ENCODE measurements at regions not wholly inside any gene's neighbourhood (a gene's known extent, or its start where the extent isn't known, plus 50 kb on each side); places are given as distances from the start of the nearest gene placed in this dataset.

DNA sequence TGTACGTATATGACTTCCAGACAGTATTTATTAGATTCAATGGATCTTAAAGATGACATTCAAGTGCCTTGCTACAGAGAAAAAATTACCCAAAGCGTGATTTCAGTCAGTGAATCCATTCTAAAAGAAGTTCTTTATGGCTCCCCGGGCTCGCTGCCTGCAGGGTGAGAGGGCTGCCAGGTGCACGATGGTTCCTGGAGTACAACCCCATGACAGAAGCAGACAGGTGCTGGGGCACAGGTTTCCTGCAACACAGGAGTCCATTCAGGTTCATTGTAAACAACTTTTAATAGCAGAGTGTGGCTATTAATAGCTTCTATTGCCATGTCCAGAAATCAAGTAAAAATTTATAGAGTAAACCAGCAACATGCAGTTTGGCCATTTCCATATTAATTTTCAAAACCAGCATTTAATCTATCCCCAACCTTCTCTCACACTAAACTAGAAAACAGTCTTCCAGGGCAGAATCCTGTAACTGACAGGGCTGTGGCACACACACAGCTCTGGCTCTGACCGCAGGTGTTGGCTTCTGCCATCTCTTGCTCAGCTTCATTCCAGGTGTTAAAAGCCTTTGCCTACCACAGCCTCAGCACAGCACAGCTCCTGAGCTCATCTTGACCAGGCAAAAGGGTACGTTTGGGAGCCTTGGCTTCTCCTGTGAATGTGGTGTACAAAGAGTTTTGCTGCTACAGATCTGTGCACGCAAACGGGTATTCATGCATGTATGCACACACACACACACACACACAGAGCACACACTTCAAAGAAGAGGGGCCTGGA is 185.9 kb downstream of the MEX3B start:
- TF ChIP-seq, protein P1, sequence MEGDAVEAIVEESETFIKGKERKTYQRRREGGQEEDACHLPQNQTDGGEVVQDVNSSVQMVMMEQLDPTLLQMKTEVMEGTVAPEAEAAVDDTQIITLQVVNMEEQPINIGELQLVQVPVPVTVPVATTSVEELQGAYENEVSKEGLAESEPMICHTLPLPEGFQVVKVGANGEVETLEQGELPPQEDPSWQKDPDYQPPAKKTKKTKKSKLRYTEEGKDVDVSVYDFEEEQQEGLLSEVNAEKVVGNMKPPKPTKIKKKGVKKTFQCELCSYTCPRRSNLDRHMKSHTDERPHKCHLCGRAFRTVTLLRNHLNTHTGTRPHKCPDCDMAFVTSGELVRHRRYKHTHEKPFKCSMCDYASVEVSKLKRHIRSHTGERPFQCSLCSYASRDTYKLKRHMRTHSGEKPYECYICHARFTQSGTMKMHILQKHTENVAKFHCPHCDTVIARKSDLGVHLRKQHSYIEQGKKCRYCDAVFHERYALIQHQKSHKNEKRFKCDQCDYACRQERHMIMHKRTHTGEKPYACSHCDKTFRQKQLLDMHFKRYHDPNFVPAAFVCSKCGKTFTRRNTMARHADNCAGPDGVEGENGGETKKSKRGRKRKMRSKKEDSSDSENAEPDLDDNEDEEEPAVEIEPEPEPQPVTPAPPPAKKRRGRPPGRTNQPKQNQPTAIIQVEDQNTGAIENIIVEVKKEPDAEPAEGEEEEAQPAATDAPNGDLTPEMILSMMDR (IDR thresholded peaks at IDR 0.05), result no peak
- TF ChIP-seq POLR2A (IDR thresholded peaks at IDR 0.05), result no peak

All from right lobe of liver (tissue), 4 donors.